GM18505 (cell line): ENCODE measurements at regions not wholly inside any gene's neighbourhood (a gene's known extent, or its start where the extent isn't known, plus 50 kb on each side); places are given as distances from the start of the nearest gene placed in this dataset.

Experiments used
- ATAC-seq: cut with Tn5 transposase; IDR thresholded peaks from one replicate; pipeline ENCODE4 v1.9.1; 2021; ENCODE audit not compliant: unreplicated experiment
- POLR2A ChIP-seq: IDR thresholded peaks from 4 replicates; pipeline ENCODE4 v1.6.1; 2011; ENCODE audit warnings: borderline replicate concordance; ENCODE audit not compliant: insufficient read depth, insufficient read length; ENCODE audit errors: extremely low read depth

GRCh38 chr6:81235512-81235911 is 517.0 kb downstream of the TENT5A start:
- TF ChIP-seq POLR2A: no peak
- ATAC-seq: no peak

- ATAC-seq: no peak
Observed at GRCh38 chr6:81233990-81234389, 518.5 kb downstream of the TENT5A start.

GRCh38 chr6:81228912-81229555 is 523.4 kb downstream of the TENT5A start:
- ATAC-seq: no peak
- no peak for TF ChIP-seq POLR2A

More at GRCh38 chr6:81233990-81234389, 518.5 kb downstream of the TENT5A start:
- TF ChIP-seq POLR2A: no peak

GRCh38 chr6:81226957-81227356 is 525.5 kb downstream of the TENT5A start:
- no peak for ATAC-seq
- TF ChIP-seq POLR2A: no peak

- no peak for ATAC-seq
- TF ChIP-seq POLR2A: no peak
Observed at GRCh38 chr6:81216668-81217067, 535.8 kb downstream of the TENT5A start.

GRCh38 chr6:81215092-81215432 is 537.4 kb downstream of the TENT5A start:
- no peak for TF ChIP-seq POLR2A
- ATAC-seq: no peak

GRCh38 chr6:81214414-81215091 is 537.9 kb downstream of the TENT5A start:
- no peak for ATAC-seq
- no peak for TF ChIP-seq POLR2A

GRCh38 chr6:81204731-81205130 is 547.8 kb downstream of the TENT5A start:
- TF ChIP-seq POLR2A: no peak
- no peak for ATAC-seq

GRCh38 chr6:81194374-81194773 is 558.1 kb downstream of the TENT5A start:
- no peak for TF ChIP-seq POLR2A
- ATAC-seq: no peak

- TF ChIP-seq POLR2A: no peak
- no peak for ATAC-seq
Observed at GRCh38 chr6:81172056-81172740, 580.3 kb downstream of the TENT5A start.

GRCh38 chr6:81169166-81169565 is 583.3 kb downstream of the TENT5A start:
- no peak for ATAC-seq
- TF ChIP-seq POLR2A: no peak

- ATAC-seq: no peak
- no peak for TF ChIP-seq POLR2A
Observed at GRCh38 chr6:81166770-81167169, 585.7 kb downstream of the TENT5A start.

- no peak for TF ChIP-seq POLR2A
- no peak for ATAC-seq
Observed at GRCh38 chr6:81158956-81159355, 593.5 kb downstream of the TENT5A start.

GRCh38 chr6:81148751-81149150 is 603.7 kb downstream of the TENT5A start:
- no peak for ATAC-seq
- TF ChIP-seq POLR2A: no peak

- ATAC-seq: no peak
- no peak for TF ChIP-seq POLR2A
Observed at GRCh38 chr6:81145506-81145905, 607.0 kb downstream of the TENT5A start.

GRCh38 chr6:81144346-81144745 is 608.1 kb downstream of the TENT5A start:
- TF ChIP-seq POLR2A: no peak
- no peak for ATAC-seq
